GM12892 (cell line): ENCODE measurements at regions not wholly inside any gene's neighbourhood (a gene's known extent, or its start where the extent isn't known, plus 50 kb on each side); places are given as distances from the start of the nearest gene placed in this dataset.

ENCODE experiments used
- POLR2AphosphoS5 ChIP-seq: IDR thresholded peaks from 2 replicates; pipeline ENCODE4 v1.6.1; 2011; ENCODE audit warnings: low read depth, low read length, control low read depth
- TAF1 ChIP-seq: IDR thresholded peaks from 2 replicates; pipeline ENCODE4 v1.6.1; 2011; ENCODE audit warnings: low read depth, mild to moderate bottlenecking, control low read depth, low read length, borderline replicate concordance

DNA sequence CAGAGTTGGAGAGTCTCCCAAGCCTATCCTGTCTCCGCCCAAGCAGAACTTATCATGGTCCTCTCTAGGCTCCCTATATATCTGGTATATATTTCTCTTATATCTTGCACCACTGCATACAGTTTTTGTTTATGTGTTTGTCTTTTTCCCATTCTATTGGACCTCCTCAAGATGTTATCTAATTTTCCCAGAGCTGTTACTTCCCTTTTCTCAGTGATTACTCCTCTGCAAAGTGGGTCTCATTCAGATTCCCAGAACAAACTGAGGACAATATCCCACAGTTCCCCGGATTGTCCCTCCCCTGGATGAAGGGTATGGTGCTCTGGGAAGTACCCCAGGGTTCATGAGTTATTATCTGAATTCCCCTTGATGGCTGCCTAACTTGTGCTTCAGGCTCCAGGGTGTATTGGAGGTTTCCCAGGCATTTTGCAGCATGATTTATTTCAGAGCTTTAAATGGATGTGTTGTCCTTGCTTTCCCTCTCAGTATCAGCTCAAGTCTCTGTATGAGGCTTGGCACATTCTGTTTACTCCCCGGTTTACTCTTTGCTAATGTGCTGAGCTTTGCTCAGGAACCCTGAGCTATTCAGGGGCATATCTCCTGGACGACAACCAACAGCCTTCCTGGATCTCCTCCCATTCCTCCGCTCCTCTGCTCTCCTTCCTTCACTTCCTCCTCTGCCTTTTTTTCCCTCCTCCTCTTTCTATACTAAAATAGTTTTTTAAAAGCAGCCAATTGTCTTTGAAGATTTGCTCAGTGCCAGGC lies 329.3 kb downstream of the SPRY2 start:
- TF ChIP-seq POLR2AphosphoS5 (no peak), TAF1 (no peak)
